Fibroblast of gingiva (primary cell): ENCODE measurements at regions not wholly inside any gene's neighbourhood (a gene's known extent, or its start where the extent isn't known, plus 50 kb on each side); places are given as distances from the start of the nearest gene placed in this dataset.

Experiments used
- DNase-seq: peaks from one replicate; pipeline ENCODE4 v3.0.0-alpha.2; 2011; ENCODE audit warnings: low read depth

DNA sequence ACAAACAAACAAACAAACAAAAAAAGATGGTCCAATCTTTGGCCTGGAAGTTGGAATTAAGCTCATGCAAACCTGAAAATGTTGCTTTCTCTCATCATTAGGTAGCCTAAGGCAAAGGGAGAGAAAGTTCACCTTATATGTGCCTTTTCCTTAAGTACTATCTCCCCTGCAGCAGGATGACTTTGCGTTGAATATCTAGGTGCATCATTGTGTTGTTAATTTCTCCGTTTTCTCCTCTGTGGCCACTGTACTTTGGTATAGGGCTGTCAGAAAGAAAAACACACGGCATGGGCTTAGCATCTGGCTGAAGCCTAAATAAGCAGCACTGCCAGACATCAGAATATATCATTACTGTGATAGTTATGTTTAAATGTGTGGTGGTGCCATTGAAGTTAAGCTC lies 345.5 kb downstream of the BCAT1 start:
- DNase-seq = no peak

DNA sequence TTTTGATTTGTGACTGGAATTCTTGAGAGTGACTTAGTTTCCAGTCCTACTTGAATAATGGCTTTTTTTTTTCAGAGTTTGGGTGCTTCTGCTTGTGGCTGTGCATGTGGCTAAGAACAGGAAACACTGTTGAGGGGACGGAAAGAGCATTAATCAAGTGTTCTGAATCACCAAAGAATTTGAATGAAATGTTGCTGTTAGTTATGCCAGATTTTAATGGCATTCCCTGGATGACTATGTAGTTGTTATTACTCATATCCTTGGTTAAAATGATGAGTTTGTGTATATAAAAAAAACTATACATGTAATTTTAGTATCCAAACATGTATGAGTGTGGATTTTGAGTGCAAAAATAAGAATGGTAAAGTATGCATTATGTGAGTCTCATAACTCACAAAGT lies 347.9 kb downstream of the BCAT1 start:
- peak; percentile 71 for DNase-seq

DNA sequence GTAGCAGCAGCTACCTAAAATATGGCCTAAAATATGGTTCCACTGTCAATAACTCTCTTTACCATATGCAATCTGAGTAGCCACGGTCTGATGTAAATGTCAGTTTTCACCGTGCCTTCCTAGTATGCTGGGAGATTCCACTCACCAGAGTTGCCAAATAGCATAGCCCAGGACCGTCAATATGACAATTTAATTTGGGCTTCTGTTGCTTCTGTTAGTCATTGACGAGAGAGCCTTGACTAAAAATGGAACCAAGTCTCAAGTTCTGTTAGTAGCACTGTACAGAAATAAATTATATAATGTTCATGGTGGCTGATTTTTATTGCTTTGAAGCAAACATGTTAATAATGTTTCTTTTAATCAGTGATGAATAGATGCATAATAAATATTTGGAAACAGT lies 348.4 kb downstream of the BCAT1 start:
- no peak for DNase-seq

DNA sequence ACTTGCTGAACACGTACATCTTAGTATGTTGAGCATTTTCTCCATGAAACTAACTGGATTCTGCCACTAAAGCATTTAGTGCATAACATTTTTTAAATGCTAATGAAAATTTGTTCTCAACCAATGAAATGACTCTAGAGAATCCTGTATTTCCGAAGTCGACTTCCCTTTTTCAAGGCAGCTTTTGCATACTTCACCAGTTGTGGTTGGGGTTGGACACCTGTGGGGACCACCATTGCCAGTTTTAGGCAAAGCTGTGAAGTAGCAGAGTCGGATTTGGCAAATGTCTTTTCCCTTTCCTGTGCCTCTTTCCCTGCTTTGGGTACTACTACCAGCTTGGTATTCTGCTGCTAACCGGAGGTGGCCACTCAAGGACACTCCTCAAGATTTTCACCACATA lies 349.2 kb downstream of the BCAT1 start:
- no peak for DNase-seq

DNA sequence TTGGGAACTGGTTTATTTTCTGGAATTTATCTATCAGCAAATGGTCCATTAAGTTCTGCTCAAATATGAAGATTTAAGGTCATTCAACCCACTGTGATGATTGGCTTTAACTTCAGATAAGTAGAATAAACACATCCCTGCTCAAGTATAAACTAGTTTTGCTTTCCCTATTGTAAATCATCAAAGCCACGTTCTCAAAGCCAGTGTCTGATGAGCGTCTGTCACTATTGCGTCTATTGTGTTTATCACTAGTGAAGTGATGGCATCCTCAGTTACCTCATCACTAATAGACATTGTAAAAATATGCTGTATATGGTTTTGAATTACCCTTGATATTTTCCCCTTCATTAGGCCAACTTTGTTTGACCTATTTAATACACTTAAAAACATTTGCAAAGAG lies 351.3 kb downstream of the BCAT1 start:
- DNase-seq = no peak

DNA sequence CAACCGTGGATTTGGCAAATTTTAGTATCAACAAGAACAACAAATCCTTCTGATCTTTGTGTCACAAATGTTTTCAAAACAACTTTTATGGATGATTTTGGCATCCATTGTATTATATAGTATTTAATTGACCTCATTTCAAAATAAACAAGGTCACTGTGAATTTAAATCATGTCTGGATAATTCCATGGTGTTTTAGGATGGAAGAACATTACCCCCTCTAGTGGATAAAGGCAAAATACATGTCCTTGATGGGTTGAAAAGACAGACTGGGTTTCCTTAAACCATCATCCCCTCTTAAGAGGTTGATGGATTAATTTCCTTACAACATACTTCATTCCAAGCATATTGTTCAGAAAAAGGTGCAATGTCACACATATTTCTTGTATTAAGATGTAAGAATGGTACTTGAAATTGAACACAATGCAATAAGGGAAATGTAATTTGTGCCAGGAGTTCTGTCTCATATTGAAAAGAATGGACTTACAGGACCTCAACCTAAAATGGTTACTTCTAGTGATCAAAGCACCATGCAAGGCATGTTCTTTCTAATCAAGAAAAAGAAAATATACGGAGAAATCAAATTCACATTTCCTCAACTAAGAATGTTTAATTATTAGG lies 352.0 kb downstream of the BCAT1 start:
- peak; percentile 39 for DNase-seq

DNA sequence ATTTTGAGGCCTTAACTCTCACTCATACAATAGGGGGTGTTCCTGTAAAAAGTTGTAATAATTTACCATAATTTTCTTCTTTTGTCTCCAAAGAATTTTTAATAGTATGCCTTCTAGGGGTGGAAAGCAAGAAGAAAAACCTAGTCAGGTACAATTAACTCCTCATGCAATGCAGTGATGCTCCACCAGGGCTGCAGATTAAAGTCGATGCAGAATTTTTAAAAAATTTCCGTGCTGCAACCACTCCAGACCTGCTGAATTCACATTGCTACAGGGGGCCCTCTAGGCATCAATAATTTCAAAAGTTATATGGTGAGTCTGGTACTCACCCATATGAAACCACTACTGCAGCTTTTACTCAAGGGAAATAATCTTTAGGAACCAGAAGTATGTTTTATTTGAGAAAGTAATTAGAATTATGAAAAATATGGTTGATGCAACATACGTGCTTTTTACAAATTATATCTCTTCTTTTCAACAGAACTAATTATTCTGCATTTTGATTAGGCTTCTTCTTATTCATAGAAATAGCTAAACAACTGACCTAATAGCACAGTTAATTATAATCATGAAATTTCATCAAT lies 353.2 kb downstream of the BCAT1 start:
- no peak for DNase-seq

DNA sequence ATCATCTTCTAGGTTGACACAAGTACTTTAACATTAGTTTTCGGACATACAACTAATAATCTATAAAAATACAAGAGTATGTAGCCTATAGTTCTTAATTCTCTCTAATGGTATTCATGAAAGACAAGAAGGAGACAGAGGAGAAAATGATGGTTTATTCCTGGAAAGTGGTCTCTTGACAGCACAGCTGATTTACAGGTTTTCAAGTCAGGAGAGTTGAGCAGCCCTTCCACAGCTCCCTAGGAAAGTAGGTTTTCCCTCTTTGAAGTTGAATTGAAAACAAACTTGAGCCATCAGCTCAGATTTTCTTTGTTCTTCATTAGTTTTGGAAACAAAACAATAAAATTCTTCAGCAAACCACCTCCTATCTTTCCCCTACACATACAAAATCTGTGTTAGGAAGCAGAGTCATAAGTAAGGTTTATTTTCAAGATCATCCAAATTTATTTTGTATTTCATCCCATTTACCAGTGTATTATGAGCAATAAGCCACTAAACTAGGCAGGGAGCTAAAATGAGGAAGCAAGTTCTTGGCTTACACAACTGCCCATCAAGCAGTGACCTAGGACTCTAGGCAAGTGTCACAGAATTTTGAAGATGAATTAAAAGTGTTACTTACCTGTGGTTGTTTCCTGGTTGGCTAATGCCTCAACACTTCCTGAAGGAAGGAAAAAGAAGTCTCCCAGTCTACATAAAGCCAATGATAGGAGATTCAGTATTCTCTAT lies 357.0 kb downstream of the BCAT1 start:
- no peak for DNase-seq

DNA sequence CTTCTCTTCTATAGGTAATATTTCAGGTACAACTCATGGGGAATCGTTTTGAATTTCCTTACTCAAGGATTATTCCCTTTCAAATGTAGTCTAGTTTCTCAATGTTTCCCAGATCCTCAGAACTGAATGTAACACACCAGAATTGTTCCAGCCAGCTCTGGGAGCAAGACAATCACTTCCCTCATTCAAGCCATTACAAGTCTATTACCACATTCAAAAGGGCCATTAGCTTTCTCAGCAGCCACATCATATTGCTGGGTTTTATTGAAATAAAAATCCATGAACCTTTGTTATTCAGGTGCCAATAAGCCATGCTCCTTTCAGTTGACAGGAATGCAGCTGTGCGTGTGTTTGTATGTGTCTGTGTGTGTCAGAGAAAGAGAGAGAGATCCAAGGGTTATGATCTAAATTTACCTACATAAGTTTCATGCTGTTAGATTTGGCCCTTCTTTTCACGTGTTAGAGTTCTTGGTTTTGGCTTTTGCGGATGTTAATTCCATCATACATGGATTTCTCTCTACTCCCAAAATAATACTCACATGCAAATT lies 357.7 kb downstream of the BCAT1 start:
- DNase-seq = no peak

DNA sequence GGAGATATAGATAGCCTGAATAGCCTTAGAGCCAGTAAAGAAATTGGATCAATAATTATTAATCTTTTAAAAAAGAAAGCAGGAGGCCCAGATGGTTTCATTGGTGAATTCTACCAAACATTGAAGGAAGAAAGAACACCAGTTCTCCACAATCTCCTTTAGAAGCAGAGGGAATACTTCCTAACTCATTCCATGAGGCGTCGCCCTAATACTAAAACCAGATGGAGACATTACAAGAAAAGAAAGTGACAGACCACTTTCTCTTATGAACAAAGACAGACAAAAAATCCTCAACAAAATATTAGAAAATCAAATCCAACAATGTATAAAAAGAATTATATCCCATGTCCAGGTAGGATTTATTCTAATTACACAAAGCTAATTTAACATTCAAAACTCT lies 362.6 kb downstream of the BCAT1 start:
- no peak for DNase-seq

DNA sequence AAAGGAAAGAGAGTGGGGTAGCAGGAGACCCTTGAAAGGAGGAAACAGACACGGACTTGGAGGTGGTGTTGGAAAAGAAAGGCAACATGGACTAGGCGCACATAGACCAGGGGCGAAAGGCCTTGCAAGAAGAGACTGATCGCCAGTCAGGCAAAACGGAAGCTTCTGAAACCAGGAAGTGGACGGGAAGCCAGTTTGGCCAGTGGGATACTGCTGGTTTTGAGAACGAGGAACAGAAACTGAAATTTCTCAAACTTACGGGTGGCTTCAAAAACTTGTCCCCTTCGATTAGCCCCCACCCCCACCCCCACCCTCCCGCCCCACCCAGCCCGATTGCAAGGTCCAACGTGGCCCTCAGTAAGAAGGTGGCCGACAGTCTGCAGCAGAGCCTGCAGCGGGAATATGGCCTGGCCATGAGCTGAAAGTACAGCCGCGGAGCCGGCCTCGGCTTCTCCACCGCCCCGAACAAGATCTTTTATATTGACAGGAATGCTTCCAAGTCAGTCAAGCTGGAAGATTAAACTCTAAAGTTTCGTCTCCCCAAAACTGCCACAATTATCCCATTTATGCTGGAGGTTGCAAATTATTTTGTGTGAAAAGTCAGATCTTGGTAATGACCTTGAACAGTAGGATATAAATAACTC lies 364.7 kb downstream of the BCAT1 start:
- DNase-seq = no peak

DNA sequence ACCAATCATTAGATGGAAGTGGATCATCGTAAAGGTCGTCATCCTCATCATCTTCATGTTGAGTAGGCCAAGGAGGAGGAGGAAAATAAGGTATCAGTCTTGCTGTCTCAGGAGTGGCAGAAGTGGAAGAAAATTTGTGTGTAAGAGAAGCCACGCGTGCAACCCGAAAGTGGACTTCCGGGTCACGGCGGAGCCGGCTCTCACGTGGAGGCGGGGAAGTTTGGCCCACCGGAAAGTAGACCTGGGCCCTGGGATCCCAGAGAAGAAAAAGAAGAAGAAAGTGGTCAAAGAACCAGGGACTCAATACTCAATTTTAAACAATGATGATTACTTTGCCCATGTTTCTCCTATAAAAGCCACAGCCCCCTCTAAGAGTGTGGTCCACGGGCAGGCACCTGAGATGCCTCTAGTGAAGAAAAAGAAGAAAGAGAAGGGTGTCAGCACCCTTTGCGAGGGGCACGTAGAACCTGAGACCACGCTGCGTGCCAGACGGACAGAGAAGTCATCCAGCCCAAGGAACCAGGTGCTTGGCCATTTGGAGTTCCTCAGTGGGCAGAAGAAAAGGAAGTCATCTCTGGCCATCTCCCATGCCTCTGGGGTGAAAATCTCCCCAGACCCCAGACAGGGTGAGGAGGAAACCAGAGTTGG lies 365.8 kb downstream of the BCAT1 start:
- no peak for DNase-seq

DNA sequence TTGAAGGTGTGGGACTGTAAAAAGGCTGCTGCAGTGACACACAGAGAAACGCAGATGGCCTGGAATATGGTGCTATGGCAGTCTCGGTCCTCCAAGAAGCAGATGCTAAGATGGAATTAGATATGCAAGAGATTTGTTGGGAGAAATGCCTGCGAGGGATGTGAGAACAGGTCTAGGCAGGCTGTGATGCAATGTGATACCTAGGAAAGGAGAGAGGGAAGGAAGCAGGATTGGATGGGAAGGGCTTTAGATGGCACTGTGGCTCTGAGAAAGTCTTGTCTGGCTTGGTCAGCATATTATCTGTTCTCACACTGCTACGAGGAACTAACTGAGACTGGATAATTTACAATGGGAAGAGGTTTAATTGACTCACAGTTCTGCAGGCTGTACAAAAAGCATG lies 374.4 kb downstream of the BCAT1 start:
- no peak for DNase-seq

DNA sequence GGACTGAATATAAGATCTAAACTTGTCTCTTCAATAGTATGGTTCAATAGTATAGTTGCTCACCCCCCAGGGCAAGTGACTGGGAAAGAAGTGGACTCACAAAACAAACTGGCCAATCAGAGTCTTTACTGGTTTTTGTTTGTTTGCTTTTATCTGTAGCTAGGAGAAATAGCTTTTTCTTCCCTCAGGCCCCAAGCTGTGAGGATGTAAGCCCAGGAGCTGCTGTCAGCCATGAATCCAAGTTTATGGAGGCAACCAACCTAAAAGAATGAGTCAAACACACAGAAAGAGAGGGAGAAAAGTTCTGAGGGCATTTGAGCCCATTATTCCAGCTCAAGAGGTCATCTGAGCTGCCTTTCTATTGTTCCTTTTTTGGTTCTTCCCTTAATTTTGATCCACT lies 375.3 kb downstream of the BCAT1 start:
- DNase-seq = no peak

DNA sequence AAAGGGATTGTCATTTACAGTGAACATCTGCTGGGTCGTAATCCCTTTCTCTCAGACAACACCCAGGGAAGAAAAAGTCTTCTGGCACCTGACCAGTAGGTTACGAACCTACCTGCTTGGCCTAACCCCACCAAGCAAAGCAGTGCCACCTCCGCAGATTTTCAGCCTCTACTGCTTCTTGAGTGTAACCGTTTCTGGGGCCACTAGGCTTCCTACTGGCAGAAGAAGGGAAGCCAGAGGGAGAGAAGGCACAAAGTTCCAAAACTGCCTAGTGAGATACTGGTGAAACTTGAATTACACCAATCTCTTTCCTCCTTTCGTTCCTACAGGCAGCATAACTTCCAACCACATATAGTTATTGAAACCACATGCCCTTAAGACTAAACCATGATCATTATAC lies 383.6 kb downstream of the BCAT1 start:
- DNase-seq = peak; percentile 50

DNA sequence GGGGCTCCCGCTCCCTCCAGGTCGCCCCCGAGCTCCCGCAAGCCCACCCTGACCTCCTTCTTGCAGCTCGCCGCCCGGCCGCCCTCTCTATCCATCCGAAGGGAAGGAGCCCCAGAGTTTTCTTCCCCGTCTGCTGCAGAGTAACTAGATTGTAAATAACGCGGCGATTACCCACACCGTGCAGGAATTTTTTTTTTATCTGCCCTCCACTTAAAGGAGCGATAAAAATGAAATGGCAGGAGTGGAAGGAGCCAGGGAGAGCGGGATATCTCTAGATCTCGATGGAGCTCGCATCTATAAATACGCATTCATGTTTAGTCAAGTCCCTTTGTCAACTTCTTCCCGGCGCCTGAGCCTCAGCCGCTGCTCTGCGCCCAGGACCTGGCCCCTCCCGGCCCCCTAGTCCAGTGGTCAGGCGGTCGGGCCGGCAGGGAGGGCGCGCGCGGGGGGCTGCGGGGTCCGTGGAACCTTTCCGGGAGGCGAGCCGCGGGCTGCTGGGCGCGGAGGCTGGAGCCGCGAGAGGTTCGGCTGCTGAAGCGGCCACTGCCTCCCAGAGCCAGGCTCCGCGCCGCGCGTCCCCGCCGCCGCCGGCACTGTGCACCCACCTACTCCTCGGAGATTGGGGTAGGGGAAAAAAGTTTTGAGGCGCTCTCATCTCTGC lies 386.0 kb downstream of the BCAT1 start:
- peak; percentile 48 for DNase-seq

DNA sequence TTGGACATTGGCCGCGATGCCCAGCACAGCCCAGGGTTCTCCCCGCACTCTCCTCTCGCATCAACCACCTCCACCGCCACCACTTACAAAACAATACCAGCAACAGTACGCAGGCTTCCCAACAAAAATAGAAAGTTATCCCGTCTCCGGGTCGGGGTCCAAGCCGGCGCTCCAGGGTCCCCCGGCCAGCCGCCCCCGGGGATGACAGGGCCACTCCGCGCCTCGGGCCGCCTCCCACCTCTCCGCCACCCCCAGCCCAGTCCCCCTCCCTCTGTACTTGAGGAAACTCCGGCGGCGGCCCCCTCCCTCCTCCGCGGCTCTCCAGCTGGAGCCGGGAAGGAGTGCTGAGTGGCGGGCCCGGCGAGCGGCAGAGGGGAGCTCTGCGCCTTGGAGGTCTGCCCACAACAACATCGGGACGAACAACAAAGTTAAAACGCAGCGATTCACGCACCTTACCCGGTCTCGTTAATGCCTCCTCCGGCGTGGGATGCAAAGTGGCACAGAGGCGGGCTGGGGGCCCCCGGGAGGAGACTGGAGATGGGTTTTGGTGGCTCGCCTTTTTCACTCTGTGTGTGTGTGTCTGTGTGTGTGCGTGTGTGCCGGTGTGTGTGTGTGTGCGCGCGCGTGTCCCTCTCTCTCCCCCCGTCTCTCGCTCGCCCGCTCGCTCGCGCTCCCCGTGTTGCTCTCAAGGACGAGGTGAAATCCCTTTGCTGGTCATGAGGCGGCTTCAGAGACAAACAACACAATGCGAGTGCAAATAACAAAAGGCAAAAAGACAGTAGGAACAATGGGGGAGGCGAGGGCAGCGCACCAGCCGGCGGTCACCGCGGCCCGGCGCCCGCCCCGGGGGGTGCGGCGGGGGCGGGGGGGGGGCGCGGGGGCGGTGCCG lies 386.8 kb downstream of the BCAT1 start:
- DNase-seq = peak; percentile 76

DNA sequence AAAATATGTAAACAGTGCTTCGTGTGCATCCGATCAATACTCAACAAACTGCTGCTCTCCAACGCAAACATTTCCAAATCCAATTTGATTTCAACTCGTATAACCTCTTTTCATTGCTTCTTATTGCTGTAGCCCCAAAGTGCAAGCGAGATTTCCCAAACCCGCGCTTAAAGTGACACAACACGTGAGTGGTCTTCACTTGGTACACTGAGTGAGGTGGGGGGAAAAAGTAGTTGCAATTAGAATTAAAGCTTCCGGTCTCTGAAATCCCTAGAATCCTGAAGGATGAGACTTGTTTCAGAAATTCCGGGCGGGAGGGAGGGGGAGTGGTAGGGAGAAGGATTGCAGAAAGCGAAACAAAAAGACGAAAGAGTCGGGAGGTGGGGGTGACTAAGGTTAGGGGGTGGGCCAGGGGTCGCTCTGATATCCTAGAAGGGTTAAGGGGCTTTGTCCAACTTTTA lies 387.5 kb downstream of the BCAT1 start:
- DNase-seq = peak; percentile 24

DNA sequence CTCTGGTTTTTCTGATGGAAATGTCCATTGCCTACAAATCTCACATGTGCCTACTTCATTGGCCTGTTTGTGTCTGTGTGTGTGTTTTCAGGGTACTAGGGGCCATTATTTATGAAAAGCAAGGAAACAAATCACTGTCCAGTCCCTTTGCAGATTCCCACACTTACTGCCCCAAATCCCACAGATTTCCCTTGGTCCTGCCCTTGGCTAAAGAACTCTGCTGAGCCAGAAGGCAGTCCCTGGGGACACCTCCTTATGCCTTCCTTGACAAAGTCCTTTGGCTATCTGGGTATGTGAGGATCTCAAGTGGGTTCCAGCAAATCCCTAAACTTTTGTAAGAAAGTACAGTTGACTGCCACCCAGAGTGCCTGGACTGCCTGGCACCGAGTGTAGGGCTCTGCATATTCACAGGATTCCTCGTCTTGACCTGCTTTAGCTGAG lies 388.1 kb downstream of the BCAT1 start:
- DNase-seq = no peak

DNA sequence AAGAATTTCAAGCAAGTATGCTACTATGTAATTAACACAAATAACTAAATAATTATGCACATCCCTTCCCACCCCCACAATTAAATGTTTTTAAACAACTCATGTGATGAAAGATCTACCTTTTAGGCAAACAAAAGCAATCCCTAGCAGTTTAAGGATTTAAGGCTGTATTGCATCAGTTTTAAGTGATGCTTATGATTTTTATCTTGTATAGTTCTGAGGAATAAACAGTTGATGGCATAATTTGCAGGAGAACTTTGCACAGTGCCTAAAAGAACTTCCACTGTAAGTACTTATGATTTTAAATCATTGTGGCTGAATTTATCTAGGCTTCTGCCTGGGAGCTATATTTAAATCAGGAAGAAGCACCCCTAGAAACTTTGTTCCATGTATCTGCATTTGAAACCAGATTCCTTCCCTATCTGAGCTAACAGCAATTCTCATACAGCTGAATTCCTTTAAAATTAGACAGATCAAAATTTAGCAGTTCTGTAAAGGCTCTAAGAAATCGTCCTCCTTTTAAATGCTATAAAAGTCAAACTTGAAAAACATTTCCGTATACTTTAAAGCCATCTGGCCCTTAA lies 388.6 kb downstream of the BCAT1 start:
- DNase-seq = no peak
